ENCODE measurements at regions not wholly inside any gene's neighbourhood (a gene's known extent, or its start where the extent isn't known, plus 50 kb on each side); places are given as distances from the start of the nearest gene placed in this dataset.

DNA sequence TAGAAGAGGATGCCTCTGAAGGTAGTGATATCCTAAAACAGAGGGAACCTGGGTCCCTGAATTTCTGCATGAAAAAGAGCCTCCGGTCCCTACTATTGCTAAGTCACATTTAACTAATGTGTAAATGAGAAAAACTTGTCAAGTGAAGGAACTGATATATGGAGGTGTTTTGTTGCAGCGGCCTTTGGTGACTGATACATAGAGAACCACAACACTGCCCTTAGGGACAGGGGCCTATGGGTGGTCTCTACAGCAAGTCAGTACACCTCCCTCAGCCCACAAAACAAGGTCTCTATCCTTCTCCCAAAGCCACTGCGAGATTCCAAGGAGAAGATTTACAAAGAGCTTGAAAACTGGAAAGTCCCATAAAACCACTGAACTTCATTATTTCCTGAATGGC is 275.3 kb downstream of the SOX9 start:
- CTCF ChIA-PET: no interaction called here

More for the DNA sequence above, 275.3 kb downstream of the SOX9 start:
- H3K4me2 ChIP-seq (ENCODE audit: insufficient read depth, low read length): no peak overlapping the region
- no peak overlapping the region for H3K4me3 ChIP-seq (replicated peaks in 1 of 3; ENCODE audit: insufficient read depth in 1 of 3, low read depth in 1 of 3, low read length in 3 of 3)
- no peaks in the 10 kb centered on the region for H3K27me3 ChIP-seq (ENCODE audit: control insufficient read depth in 2 of 2, insufficient read depth in 2 of 2, low read length in 2 of 2)
- dilution Hi-C loops (cut with MboI; ENCODE audit: extremely low pct_ligation_motif_present, low sequenced_read_pairs) (no loop called here), intact Hi-C loops (cut with micrococcal nuclease) (no loop called here)
- H2AFZ ChIP-seq (ENCODE audit: low read depth, low read length): no peak overlapping the region
- no peak for FAIRE-seq
- no peaks in the 10 kb centered on the region for H3K36me3 ChIP-seq (ENCODE audit: control insufficient read depth in 2 of 2, extremely low read depth in 1 of 2, insufficient read depth in 2 of 2, low read length in 2 of 2)
- no peaks in the 10 kb centered on the region for H3K9me3 ChIP-seq (replicated peaks; ENCODE audit: control insufficient read depth, insufficient read depth, low read length)
- H3K4me1 ChIP-seq (ENCODE audit: control insufficient read depth, extremely low read depth, insufficient read depth, low read length): peaks cover 19% of the 10 kb centered on the region
- POLR2A ChIA-PET: no interaction called here
- no TSS peak for BruUV-seq (replicated peaks)
- TF ChIP-seq POLR2A (IDR thresholded peaks at IDR 0.05; ENCODE audit: low read depth, low read length) (no peak), POLR2AphosphoS5 (IDR thresholded peaks at IDR 0.05; ENCODE audit: insufficient read depth, low read depth, low read length) (no peak), EZH2 (IDR thresholded peaks at IDR 0.05; ENCODE audit: borderline replicate concordance, low read depth, low read length, severe bottlenecking) (no peak), JUN (IDR thresholded peaks at IDR 0.05; ENCODE audit: borderline replicate concordance, insufficient read depth, insufficient read length, low read depth) (no peak), MAX (IDR thresholded peaks at IDR 0.05; ENCODE audit: insufficient read depth, insufficient read length) (no peak), CTCF (IDR thresholded peaks at IDR 0.05; ENCODE audit: extremely low read depth in 1 of 2, insufficient read depth in 1 of 2, low read depth in 1 of 2, low read length in 2 of 2) (no peak)
- H3K79me2 ChIP-seq (ENCODE audit: control insufficient read depth, insufficient read depth, low read length): no peaks in the 10 kb centered on the region
- no peak overlapping the region for H3K27ac ChIP-seq (ENCODE audit: insufficient read depth, low read depth, low read length)
- H3K9me1 ChIP-seq (replicated peaks; ENCODE audit: control insufficient read depth, extremely low read depth, insufficient read depth, low read length): no peaks in the 10 kb centered on the region
- no peaks in the 10 kb centered on the region for H4K20me1 ChIP-seq (replicated peaks; ENCODE audit: control insufficient read depth, extremely low read depth, insufficient read depth, low read length)
- no peak overlapping the region for H3K9ac ChIP-seq (replicated peaks; ENCODE audit: extremely low read depth, insufficient read depth, low read length)
- no peak for DNase-seq (ENCODE audit: low read depth, low spot score)
